ENCODE measurements at regions not wholly inside any gene's neighbourhood (a gene's known extent, or its start where the extent isn't known, plus 50 kb on each side); places are given as distances from the start of the nearest gene placed in this dataset.
"Not testable (repeated sequence)": the region's sequence is repeated elsewhere in the genome, so short reads cannot be mapped to it uniquely, and the experiment has no call there.

DNA sequence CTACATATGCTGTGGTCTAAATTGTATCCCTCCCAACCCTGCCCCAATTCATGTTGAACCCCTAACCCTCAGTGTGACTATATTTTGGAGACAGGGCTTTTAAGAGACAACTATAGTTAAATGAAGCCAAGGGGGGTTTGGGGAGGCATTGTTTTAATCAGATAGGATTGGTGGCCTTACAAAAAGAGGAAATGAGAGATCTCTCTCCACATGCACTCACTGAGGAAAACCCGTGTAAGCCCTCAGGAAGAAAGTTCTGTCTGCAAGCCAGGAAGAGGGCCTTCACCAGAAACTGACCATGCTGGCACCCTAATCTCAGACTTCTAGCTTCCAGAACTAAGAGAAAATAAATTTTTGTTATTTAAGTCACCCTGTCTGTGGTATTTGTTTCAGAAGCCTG is 276.7 kb downstream of the KIF20B start:
- no peaks in the 10 kb centered on the region for H3K36me3 Mint-ChIP-seq (ENCODE audit: insufficient read depth)
- no peak for TF ChIP-seq CTCF (IDR thresholded peaks at IDR 0.05; ENCODE audit: unreplicated experiment)
- H3K4me1 Mint-ChIP-seq (ENCODE audit: low read depth), result no peaks in the 10 kb centered on the region
- no peak overlapping the region for H3K4me3 Mint-ChIP-seq (ENCODE audit: low read depth)
- no peak overlapping the region for H3K27ac Mint-ChIP-seq
- no peak for DNase-seq (ENCODE audit: low spot score, unreplicated experiment)
- no peaks in the 10 kb centered on the region for H3K27me3 Mint-ChIP-seq
- no peaks in the 10 kb centered on the region for H3K9me3 Mint-ChIP-seq (ENCODE audit: low read depth)

- H3K9me3 Mint-ChIP-seq (ENCODE audit: low read depth), result no peaks in the 10 kb centered on the region
- no peak overlapping the region for H3K27ac Mint-ChIP-seq
- H3K27me3 Mint-ChIP-seq, result no peaks in the 10 kb centered on the region
- H3K36me3 Mint-ChIP-seq (ENCODE audit: insufficient read depth), result no peaks in the 10 kb centered on the region
- no peak for TF ChIP-seq CTCF (IDR thresholded peaks at IDR 0.05; ENCODE audit: unreplicated experiment)
- no peak overlapping the region for H3K4me3 Mint-ChIP-seq (ENCODE audit: low read depth)
- no peaks in the 10 kb centered on the region for H3K4me1 Mint-ChIP-seq (ENCODE audit: low read depth)
- no peak for DNase-seq (ENCODE audit: low spot score, unreplicated experiment)
These were observed 278.3 kb downstream of the KIF20B start for GRCh38 chr10:89979726-89980125.

DNA sequence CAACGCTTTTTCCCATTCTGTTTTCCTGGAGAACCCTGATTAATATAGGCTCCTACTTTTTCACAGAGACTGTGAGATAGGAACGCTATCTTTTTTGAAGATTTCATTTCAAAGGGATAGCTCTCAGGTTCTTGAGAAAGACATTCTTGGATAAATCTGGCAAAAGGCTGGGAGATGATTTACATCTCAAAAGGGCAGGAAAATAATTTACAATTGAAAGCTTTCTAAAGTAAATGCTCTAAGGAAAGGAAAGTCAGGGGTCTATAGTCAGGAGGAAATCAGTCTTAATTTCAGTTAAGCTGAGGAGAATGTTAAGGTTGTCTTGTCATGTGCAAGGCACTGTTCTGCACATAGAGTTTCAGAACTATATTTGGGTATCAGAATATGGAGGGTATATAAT is 278.8 kb downstream of the KIF20B start:
- no peak for DNase-seq (ENCODE audit: low spot score, unreplicated experiment)
- Mint-ChIP-seq H3K4me3 (ENCODE audit: low read depth) (no peak overlapping the region), H3K36me3 (ENCODE audit: insufficient read depth) (no peaks in the 10 kb centered on the region), H3K27ac (no peak overlapping the region), H3K4me1 (ENCODE audit: low read depth) (no peaks in the 10 kb centered on the region), H3K9me3 (ENCODE audit: low read depth) (no peaks in the 10 kb centered on the region), H3K27me3 (no peaks in the 10 kb centered on the region)
- TF ChIP-seq CTCF (IDR thresholded peaks at IDR 0.05; ENCODE audit: unreplicated experiment), result no peak

GRCh38 chr10:89981891-89982290 is 280.5 kb downstream of the KIF20B start:
- no peak for TF ChIP-seq CTCF (IDR thresholded peaks at IDR 0.05; ENCODE audit: unreplicated experiment)
- Mint-ChIP-seq H3K27ac (no peak overlapping the region), H3K27me3 (no peaks in the 10 kb centered on the region), H3K36me3 (ENCODE audit: insufficient read depth) (no peaks in the 10 kb centered on the region), H3K4me3 (ENCODE audit: low read depth) (no peak overlapping the region), H3K9me3 (ENCODE audit: low read depth) (no peaks in the 10 kb centered on the region), H3K4me1 (ENCODE audit: low read depth) (no peaks in the 10 kb centered on the region)
- no peak for DNase-seq (ENCODE audit: low spot score, unreplicated experiment)

DNA sequence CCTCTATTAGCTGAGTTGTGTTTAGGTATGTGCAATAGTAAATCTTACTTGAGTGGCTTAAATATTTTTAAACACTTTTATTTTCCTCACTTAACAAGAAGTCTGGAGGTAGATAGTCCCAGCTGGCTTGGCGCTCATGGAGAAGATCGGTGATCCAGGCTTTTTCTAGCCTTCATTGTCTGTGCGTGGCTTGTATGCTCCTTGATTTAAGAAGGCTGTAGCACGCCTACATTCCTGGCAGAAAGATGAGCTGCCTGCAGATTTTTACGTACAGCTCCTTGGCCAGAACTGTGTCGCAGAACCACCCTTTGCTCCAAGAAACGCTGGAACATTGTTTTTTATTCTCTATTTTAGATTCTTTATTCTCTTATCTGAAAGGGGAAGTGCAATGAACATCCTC is 284.1 kb downstream of the KIF20B start:
- no peaks in the 10 kb centered on the region for H3K9me3 Mint-ChIP-seq (ENCODE audit: low read depth)
- no peak overlapping the region for H3K27ac Mint-ChIP-seq
- TF ChIP-seq CTCF (IDR thresholded peaks at IDR 0.05; ENCODE audit: unreplicated experiment), result no peak
- H3K4me3 Mint-ChIP-seq (ENCODE audit: low read depth), result no peak overlapping the region
- no peaks in the 10 kb centered on the region for H3K36me3 Mint-ChIP-seq (ENCODE audit: insufficient read depth)
- no peaks in the 10 kb centered on the region for H3K4me1 Mint-ChIP-seq (ENCODE audit: low read depth)
- H3K27me3 Mint-ChIP-seq, result no peaks in the 10 kb centered on the region
- no peak for DNase-seq (ENCODE audit: low spot score, unreplicated experiment)

GRCh38 chr10:89988361-89988760 is 287.0 kb downstream of the KIF20B start:
- H3K27ac Mint-ChIP-seq; H3K9me3 Mint-ChIP-seq (ENCODE audit: low read depth); H3K36me3 Mint-ChIP-seq (ENCODE audit: insufficient read depth); H3K4me3 Mint-ChIP-seq (ENCODE audit: low read depth); DNase-seq (ENCODE audit: low spot score, unreplicated experiment); H3K4me1 Mint-ChIP-seq (ENCODE audit: low read depth); H3K27me3 Mint-ChIP-seq: not testable (repeated sequence)
